BE2C (cell line): ENCODE measurements at regions not wholly inside any gene's neighbourhood (a gene's known extent, or its start where the extent isn't known, plus 50 kb on each side); places are given as distances from the start of the nearest gene placed in this dataset.

Experiments
- DNase-seq: peaks from one replicate; pipeline ENCODE4 v3.0.0-alpha.2; 2020
- H3K27me3 ChIP-seq: fragments of 250-450 bp; sonication (Bioruptor Pico); 2 replicates; pipeline ENCODE4 v1.5.1; 2020; ENCODE audit warnings: mild to moderate bottlenecking
- H3K36me3 ChIP-seq: fragments of 250-450 bp; sonication (Bioruptor Pico); 2 replicates; pipeline ENCODE4 v1.5.1; 2020; ENCODE audit warnings: mild to moderate bottlenecking
- H3K4me1 ChIP-seq: fragments of 250-450 bp; sonication (Bioruptor Pico); 2 replicates; pipeline ENCODE4 v1.5.1; 2020
- H3K4me3 ChIP-seq: 2 replicates; pipeline ENCODE4 v1.5.1; 2011; ENCODE audit warnings: low read depth, low read length
- H3K9me3 ChIP-seq: fragments of 250-450 bp; sonication (Bioruptor Pico); 2 replicates; pipeline ENCODE4 v1.5.1; 2020
- TF ChIP-seq, protein P1 (sequence below): IDR thresholded peaks from 2 replicates; pipeline ENCODE4 v1.5.1; 2012; ENCODE audit warnings: mild to moderate bottlenecking, low read depth, low read length

DNA sequence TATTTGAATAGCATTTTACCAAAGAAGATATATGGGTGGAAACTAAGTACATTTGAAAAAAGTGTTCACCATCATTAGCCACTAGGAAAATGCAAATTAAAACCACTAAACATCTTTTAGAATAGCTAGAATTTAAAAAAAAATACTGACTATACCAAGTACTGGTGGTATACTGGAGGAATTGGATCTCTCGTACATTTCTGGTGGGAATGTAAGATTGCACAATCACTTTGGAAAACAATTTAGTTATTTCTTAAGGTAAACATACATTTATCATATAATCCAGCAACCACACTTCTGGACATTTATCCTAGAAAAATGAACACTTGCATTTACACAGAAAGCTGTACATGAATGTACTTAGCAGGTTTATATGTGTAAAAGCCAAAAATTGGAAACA lies 303.5 kb downstream of the MID1IP1 start:
- no peaks in the 10 kb centered on the region for H3K36me3 ChIP-seq
- TF ChIP-seq, protein P1, sequence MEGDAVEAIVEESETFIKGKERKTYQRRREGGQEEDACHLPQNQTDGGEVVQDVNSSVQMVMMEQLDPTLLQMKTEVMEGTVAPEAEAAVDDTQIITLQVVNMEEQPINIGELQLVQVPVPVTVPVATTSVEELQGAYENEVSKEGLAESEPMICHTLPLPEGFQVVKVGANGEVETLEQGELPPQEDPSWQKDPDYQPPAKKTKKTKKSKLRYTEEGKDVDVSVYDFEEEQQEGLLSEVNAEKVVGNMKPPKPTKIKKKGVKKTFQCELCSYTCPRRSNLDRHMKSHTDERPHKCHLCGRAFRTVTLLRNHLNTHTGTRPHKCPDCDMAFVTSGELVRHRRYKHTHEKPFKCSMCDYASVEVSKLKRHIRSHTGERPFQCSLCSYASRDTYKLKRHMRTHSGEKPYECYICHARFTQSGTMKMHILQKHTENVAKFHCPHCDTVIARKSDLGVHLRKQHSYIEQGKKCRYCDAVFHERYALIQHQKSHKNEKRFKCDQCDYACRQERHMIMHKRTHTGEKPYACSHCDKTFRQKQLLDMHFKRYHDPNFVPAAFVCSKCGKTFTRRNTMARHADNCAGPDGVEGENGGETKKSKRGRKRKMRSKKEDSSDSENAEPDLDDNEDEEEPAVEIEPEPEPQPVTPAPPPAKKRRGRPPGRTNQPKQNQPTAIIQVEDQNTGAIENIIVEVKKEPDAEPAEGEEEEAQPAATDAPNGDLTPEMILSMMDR: no peak
- no peaks in the 10 kb centered on the region for H3K27me3 ChIP-seq
- H3K4me1 ChIP-seq: no peaks in the 10 kb centered on the region
- no peaks in the 10 kb centered on the region for H3K9me3 ChIP-seq
- H3K4me3 ChIP-seq: no peak overlapping the region
- DNase-seq: no peak

DNA sequence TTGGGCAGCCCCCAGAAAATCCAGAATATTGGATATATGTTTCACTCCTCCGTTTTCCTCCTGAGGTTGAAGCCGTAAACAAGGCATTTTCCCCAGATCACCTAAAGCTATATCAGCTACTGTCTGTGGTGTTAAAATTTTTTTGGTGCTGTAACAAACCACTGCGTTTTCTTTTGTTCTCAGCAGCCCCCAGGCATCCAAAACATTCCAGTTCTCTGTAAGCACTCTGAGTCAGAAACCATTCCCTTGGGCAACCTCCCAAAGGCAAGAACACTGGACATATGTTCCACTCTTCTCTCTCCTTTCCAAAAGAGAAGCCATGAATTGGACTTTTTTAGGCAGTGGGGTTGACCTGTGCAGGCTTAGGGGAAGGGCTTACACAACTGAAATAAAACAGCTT lies 310.9 kb downstream of the MID1IP1 start:
- no peaks in the 10 kb centered on the region for H3K36me3 ChIP-seq
- TF ChIP-seq, protein P1: no peak
- no peaks in the 10 kb centered on the region for H3K4me1 ChIP-seq
- H3K4me3 ChIP-seq: no peak overlapping the region
- no peak for DNase-seq
- no peaks in the 10 kb centered on the region for H3K27me3 ChIP-seq
- no peaks in the 10 kb centered on the region for H3K9me3 ChIP-seq

DNA sequence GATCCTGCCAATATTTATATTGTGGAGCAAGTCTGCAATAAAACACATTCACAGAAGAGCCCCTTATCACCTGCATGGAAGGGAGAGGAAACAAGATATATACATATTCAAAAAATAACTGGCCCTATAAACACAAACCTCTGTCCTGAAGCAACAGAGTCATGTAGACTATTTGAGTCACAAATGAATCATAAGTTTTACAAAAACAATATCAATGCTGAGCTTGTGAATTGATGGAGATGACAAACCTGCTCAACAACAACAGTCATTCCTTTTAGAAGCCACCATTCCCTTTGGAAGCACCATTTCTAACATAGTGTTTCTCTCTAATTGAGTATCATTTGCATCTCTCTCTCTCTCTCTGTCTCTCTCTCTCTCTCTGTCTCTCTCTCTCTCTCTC lies 313.9 kb downstream of the MID1IP1 start:
- no peak for DNase-seq
- no peaks in the 10 kb centered on the region for H3K27me3 ChIP-seq
- TF ChIP-seq, protein P1: no peak

DNA sequence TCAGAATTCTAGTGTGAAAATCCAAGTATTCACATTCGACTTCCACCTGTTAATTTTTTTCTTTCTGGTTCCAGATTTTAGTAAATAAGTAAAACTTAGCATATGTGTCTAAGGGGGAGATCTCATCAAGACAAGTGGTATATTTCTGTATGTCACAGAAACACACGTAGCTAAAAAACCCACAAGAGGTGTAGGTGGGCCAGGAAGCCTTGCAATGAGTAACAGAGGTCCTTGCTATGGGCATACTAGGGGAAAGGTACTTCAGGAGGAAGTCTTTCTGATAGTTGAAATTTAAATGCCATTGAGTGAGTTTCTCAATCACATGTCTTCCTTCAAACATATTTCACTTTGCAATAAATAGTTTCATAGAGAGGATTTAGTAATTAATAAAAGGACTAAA lies 315.8 kb downstream of the MID1IP1 start:
- DNase-seq: no peak
- Histone ChIP-seq H3K9me3 (no peaks in the 10 kb centered on the region), H3K27me3 (no peaks in the 10 kb centered on the region), H3K4me1 (no peaks in the 10 kb centered on the region), H3K4me3 (no peak overlapping the region), H3K36me3 (no peaks in the 10 kb centered on the region)
- TF ChIP-seq, protein P1: no peak

More for the DNA sequence above, 313.9 kb downstream of the MID1IP1 start:
- H3K36me3 ChIP-seq: no peaks in the 10 kb centered on the region
- no peak overlapping the region for H3K4me3 ChIP-seq
- H3K9me3 ChIP-seq: no peaks in the 10 kb centered on the region
- no peaks in the 10 kb centered on the region for H3K4me1 ChIP-seq

DNA sequence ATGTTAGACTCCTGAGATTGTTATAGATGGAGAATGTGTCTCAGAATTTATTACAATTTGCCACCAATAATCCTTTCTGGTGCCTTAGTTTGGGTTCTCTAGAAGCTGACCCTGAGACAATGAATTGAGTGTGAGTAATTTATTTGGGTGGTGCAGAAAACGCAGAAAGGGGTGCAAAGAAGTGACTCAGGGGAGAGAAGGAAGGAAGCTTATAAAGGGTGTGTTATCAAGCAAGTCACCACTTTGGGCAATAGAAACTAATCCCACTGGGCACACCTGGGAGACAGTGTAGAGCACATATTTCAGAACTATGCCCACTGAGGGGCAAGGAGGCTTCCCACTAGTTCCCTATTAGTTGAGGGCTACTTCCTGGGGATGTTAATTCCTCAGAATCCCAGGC lies 320.6 kb downstream of the MID1IP1 start:
- H3K36me3 ChIP-seq: no peaks in the 10 kb centered on the region
- no peak for DNase-seq
- no peak overlapping the region for H3K4me3 ChIP-seq
- TF ChIP-seq, protein P1: no peak
- no peaks in the 10 kb centered on the region for H3K9me3 ChIP-seq
- no peaks in the 10 kb centered on the region for H3K4me1 ChIP-seq
- no peaks in the 10 kb centered on the region for H3K27me3 ChIP-seq

DNA sequence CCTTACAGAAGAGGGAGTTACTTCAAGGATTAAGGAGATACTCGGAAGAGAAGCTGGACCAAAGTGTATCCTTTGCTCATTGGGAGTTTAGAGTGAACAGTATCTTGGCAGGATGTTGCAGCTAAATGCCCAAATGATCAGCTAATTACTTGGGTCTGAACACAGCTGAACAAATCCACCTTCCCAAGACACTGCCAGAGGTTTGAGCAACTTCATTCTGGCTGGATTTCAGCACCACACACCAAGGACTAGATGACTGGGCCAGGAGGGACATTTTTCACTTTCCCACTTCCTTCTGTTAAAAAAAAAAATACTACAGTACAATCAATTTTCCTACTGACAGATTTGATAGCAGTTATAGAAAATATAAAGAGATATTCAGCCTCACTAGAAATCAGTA lies 324.6 kb downstream of the MID1IP1 start:
- TF ChIP-seq, protein P1: no peak

More for the DNA sequence above, 324.6 kb downstream of the MID1IP1 start:
- no peak overlapping the region for H3K4me3 ChIP-seq
- no peaks in the 10 kb centered on the region for H3K27me3 ChIP-seq
- no peaks in the 10 kb centered on the region for H3K9me3 ChIP-seq
- no peak for DNase-seq
- H3K36me3 ChIP-seq: no peaks in the 10 kb centered on the region
- no peaks in the 10 kb centered on the region for H3K4me1 ChIP-seq
